ENCODE measurements at regions not wholly inside any gene's neighbourhood (a gene's known extent, or its start where the extent isn't known, plus 50 kb on each side); places are given as distances from the start of the nearest gene placed in this dataset.

- TF ChIP-seq, protein P1, sequence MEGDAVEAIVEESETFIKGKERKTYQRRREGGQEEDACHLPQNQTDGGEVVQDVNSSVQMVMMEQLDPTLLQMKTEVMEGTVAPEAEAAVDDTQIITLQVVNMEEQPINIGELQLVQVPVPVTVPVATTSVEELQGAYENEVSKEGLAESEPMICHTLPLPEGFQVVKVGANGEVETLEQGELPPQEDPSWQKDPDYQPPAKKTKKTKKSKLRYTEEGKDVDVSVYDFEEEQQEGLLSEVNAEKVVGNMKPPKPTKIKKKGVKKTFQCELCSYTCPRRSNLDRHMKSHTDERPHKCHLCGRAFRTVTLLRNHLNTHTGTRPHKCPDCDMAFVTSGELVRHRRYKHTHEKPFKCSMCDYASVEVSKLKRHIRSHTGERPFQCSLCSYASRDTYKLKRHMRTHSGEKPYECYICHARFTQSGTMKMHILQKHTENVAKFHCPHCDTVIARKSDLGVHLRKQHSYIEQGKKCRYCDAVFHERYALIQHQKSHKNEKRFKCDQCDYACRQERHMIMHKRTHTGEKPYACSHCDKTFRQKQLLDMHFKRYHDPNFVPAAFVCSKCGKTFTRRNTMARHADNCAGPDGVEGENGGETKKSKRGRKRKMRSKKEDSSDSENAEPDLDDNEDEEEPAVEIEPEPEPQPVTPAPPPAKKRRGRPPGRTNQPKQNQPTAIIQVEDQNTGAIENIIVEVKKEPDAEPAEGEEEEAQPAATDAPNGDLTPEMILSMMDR (IDR thresholded peaks at IDR 0.05; ENCODE audit: partially characterized antibody, unreplicated experiment), result no peak
- no peaks in the 10 kb centered on the region for H3K27me3 Mint-ChIP-seq (ENCODE audit: unreplicated experiment)
- no peaks in the 10 kb centered on the region for H3K36me3 Mint-ChIP-seq (ENCODE audit: unreplicated experiment)
- H3K4me3 Mint-ChIP-seq (ENCODE audit: unreplicated experiment), result no peak overlapping the region
- H3K27ac Mint-ChIP-seq (ENCODE audit: unreplicated experiment), result peak overlapping the region; percentile 62
- no peaks in the 10 kb centered on the region for H3K9me3 Mint-ChIP-seq (ENCODE audit: unreplicated experiment)
- no peak for DNase-seq
- peaks cover 9% of the 10 kb centered on the region for H3K4me1 Mint-ChIP-seq (ENCODE audit: low read depth, unreplicated experiment)
Measured at GRCh38 chr5:4921929-4922328, 218.2 kb upstream of the ADAMTS16 start.

DNA sequence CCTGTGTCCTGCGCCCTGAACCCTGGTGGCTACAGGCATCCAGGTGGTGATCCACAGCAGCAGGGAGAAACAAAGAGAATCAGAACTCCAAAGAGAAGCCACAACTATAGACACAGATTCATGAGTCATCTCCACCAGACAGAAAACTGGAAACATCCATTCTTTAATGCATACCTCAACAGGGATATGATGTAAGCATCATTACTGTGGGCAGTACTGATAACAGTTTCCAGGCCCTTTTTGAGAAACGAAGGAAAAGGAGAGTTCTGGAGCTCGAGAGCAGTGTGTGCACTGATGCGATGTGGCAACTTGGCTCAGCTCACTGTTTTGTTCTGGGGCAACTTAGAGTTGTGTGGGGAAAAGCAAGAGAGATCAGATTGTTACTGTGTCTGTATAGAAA lies 215.6 kb upstream of the ADAMTS16 start:
- no peak overlapping the region for H3K27ac Mint-ChIP-seq (ENCODE audit: unreplicated experiment)
- H3K4me1 Mint-ChIP-seq (ENCODE audit: low read depth, unreplicated experiment), result peaks cover 9% of the 10 kb centered on the region

GRCh38 chr5:4927097-4927496 lies 213.0 kb upstream of the ADAMTS16 start:
- Mint-ChIP-seq H3K4me3 (ENCODE audit: unreplicated experiment) (no peak overlapping the region), H3K4me1 (ENCODE audit: low read depth, unreplicated experiment) (peaks cover 4% of the 10 kb centered on the region), H3K27me3 (ENCODE audit: unreplicated experiment) (no peaks in the 10 kb centered on the region), H3K36me3 (ENCODE audit: unreplicated experiment) (no peaks in the 10 kb centered on the region), H3K9me3 (ENCODE audit: unreplicated experiment) (no peaks in the 10 kb centered on the region), H3K27ac (ENCODE audit: unreplicated experiment) (no peak overlapping the region)
- DNase-seq, result no peak
- TF ChIP-seq, protein P1 (IDR thresholded peaks at IDR 0.05; ENCODE audit: partially characterized antibody, unreplicated experiment), result no peak

More for the DNA sequence above, 215.6 kb upstream of the ADAMTS16 start:
- Mint-ChIP-seq H3K4me3 (ENCODE audit: unreplicated experiment) (no peak overlapping the region), H3K36me3 (ENCODE audit: unreplicated experiment) (no peaks in the 10 kb centered on the region), H3K27me3 (ENCODE audit: unreplicated experiment) (no peaks in the 10 kb centered on the region), H3K9me3 (ENCODE audit: unreplicated experiment) (no peaks in the 10 kb centered on the region)
- DNase-seq, result no peak
- TF ChIP-seq, protein P1 (IDR thresholded peaks at IDR 0.05; ENCODE audit: partially characterized antibody, unreplicated experiment), result no peak

DNA sequence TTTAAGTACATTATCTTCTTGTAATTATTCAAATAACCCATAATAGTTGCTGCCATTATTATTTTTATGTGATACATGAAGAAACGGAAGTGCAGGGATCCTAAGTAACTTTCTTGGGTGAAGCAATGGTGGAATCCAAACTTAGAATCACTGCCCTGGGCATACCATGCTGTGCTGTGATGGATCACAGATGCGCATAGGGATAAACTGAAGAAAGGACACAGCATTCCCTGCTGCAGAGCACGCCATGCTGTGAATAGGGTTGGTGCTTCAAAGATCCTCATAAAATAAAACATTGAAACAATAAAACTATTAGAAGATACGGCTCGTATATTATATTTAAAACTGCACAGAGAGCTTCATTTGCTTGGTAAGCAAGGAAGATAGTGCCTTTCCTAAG lies 211.7 kb upstream of the ADAMTS16 start:
- Mint-ChIP-seq H3K4me3 (ENCODE audit: unreplicated experiment) (no peak overlapping the region), H3K36me3 (ENCODE audit: unreplicated experiment) (no peaks in the 10 kb centered on the region), H3K27ac (ENCODE audit: unreplicated experiment) (no peak overlapping the region), H3K4me1 (ENCODE audit: low read depth, unreplicated experiment) (no peaks in the 10 kb centered on the region), H3K27me3 (ENCODE audit: unreplicated experiment) (no peaks in the 10 kb centered on the region), H3K9me3 (ENCODE audit: unreplicated experiment) (no peaks in the 10 kb centered on the region)
- TF ChIP-seq, protein P1 (IDR thresholded peaks at IDR 0.05; ENCODE audit: partially characterized antibody, unreplicated experiment), result no peak
- no peak for DNase-seq

DNA sequence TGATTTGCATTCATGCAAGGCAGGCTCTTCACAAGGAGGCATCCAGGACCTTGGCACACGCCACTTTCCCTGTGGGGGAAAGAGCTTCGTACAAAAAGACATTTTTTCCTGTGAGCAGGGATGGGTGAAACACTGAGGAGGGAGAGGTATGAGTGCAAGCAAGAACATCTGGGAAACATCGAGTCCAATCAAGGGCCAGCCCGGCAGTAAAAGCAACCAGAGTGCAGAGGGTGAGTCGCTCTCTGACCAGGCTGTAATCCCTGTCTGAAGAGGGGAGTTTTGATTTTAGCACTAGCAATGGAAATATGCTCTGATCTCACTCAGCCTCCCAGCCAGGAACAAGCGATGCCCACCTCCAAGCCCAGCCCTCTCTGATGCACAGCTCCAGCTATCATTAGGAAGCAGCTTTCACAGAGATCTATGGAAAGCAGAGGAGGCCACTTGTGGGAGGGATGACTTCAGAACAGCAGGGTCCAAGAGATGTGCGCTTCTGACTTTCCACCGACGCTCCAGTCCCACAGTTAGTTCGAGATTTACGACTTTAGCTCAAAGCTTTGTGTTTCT lies 211.0 kb upstream of the ADAMTS16 start:
- Mint-ChIP-seq H3K27ac (ENCODE audit: unreplicated experiment) (no peak overlapping the region), H3K36me3 (ENCODE audit: unreplicated experiment) (no peaks in the 10 kb centered on the region), H3K9me3 (ENCODE audit: unreplicated experiment) (no peaks in the 10 kb centered on the region), H3K27me3 (ENCODE audit: unreplicated experiment) (no peaks in the 10 kb centered on the region), H3K4me3 (ENCODE audit: unreplicated experiment) (no peak overlapping the region), H3K4me1 (ENCODE audit: low read depth, unreplicated experiment) (no peaks in the 10 kb centered on the region)
- TF ChIP-seq, protein P1 (IDR thresholded peaks at IDR 0.05; ENCODE audit: partially characterized antibody, unreplicated experiment), result no peak
- no peak for DNase-seq

Measured in glutamatergic neuron (in vitro differentiated cells).